ENCODE measurements at regions not wholly inside any gene's neighbourhood (a gene's known extent, or its start where the extent isn't known, plus 50 kb on each side); places are given as distances from the start of the nearest gene placed in this dataset.

DNA sequence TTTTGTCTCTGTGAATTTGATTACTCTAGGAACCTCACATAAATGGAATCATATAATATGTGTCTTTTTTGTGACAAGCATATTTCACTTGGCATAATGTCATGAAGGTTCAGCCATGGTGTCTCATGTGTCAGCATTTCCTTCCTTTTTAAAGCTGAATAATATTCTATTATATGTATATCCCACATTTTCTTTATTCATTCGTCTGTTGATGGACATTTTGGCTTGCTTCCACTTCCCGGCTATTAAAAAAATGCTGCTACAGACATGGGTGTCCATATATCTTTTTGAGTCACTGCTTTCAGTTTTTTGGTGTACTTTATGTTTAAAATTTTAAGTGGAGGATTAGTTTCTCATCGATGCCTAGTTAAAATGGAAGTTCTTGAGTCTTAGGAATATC lies 59.8 kb upstream of the C5orf63 start:
- no peaks in the 10 kb centered on the region for H3K9me3 ChIP-seq (replicated peaks)
- no peak overlapping the region for H3K27ac ChIP-seq (replicated peaks)
- H3K4me1 ChIP-seq: no peaks in the 10 kb centered on the region
- H3K36me3 ChIP-seq: no peaks in the 10 kb centered on the region
- intact Hi-C loops (cut with micrococcal nuclease): no loop called here
- H3K27me3 ChIP-seq (ENCODE audit: low read depth): peaks cover 3% of the 10 kb centered on the region
- no peak for DNase-seq
- TF ChIP-seq, protein P1, sequence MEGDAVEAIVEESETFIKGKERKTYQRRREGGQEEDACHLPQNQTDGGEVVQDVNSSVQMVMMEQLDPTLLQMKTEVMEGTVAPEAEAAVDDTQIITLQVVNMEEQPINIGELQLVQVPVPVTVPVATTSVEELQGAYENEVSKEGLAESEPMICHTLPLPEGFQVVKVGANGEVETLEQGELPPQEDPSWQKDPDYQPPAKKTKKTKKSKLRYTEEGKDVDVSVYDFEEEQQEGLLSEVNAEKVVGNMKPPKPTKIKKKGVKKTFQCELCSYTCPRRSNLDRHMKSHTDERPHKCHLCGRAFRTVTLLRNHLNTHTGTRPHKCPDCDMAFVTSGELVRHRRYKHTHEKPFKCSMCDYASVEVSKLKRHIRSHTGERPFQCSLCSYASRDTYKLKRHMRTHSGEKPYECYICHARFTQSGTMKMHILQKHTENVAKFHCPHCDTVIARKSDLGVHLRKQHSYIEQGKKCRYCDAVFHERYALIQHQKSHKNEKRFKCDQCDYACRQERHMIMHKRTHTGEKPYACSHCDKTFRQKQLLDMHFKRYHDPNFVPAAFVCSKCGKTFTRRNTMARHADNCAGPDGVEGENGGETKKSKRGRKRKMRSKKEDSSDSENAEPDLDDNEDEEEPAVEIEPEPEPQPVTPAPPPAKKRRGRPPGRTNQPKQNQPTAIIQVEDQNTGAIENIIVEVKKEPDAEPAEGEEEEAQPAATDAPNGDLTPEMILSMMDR (IDR thresholded peaks at IDR 0.05; ENCODE audit: borderline replicate concordance): no peak
- no peak overlapping the region for H3K4me3 ChIP-seq

DNA sequence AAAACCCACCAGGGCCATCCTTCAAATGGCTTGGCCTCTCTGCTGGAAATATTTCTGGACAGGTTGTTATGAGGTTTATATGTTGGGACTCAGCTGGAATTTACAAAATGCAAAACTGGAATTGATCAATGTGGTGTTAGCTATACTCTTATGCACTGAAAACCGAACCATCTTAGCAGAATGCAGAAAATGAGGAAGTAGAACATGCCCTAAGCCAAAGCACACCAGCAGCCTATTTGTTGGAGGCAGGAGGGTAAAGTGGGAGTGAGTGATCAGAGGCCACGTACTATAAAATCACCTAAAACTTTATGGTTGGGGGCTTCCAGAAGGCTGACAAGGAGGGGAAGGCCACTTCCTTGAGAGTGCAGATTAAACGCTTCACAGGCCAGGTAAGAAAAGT lies 63.6 kb upstream of the C5orf63 start:
- Histone ChIP-seq H3K9me3 (replicated peaks) (no peaks in the 10 kb centered on the region), H3K4me3 (no peak overlapping the region), H3K27me3 (ENCODE audit: low read depth) (no peaks in the 10 kb centered on the region), H3K27ac (replicated peaks) (no peak overlapping the region), H3K36me3 (no peaks in the 10 kb centered on the region), H3K4me1 (no peaks in the 10 kb centered on the region)
- intact Hi-C loops (cut with micrococcal nuclease): no loop called here
- TF ChIP-seq, protein P1 (IDR thresholded peaks at IDR 0.05; ENCODE audit: borderline replicate concordance): no peak
- no peak for DNase-seq

DNA sequence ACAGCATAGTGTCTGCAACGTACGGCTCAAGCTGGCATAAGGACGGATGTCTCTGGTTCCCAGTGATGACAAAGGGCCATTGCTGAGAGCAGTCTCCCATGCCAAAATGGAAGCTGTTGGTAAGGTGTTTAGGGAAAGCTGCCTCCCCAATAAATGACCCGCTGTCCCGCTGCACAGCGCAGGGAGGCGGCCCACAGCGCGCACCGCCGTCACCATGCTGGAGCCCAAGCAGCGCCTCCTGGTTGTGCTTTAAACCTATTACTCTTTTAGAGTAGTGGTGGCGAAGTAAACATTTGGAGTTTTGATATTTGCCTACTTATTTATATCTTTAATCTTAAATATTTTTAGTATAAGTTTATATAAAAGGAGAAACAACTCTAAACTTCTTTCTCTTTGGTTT lies 70.4 kb upstream of the C5orf63 start:
- H3K27ac ChIP-seq (replicated peaks): no peak overlapping the region
- H3K4me1 ChIP-seq: no peaks in the 10 kb centered on the region
- intact Hi-C loops (cut with micrococcal nuclease): no loop called here
- TF ChIP-seq, protein P1 (IDR thresholded peaks at IDR 0.05; ENCODE audit: borderline replicate concordance): no peak
- H3K27me3 ChIP-seq (ENCODE audit: low read depth): no peaks in the 10 kb centered on the region
- H3K36me3 ChIP-seq: no peaks in the 10 kb centered on the region
- H3K9me3 ChIP-seq (replicated peaks): peaks cover 5% of the 10 kb centered on the region
- H3K4me3 ChIP-seq: no peak overlapping the region
- DNase-seq: no peak

DNA sequence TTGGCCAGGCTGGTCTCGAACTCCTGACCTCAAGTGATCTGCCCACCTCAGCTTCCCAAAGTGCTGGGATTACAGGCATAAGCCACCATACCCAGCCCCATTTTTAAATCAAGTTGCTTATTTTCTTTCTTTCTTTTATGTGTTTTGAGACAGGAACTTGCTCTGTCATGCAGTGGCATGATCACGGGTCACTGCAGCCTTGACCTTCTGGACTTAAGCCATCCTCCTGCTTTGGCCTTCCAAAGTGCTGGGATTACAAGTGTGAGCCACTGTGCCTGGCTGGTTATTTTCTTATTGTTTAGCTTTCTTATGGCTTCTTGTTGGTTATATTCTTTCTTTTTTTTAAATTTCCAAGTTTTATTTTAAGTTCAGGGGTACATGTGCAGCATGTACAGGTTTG lies 79.7 kb upstream of the C5orf63 start:
- Histone ChIP-seq H3K4me3 (no peak overlapping the region), H3K9me3 (replicated peaks) (peaks cover 32% of the 10 kb centered on the region), H3K36me3 (no peaks in the 10 kb centered on the region), H3K27ac (replicated peaks) (no peak overlapping the region), H3K4me1 (no peaks in the 10 kb centered on the region), H3K27me3 (ENCODE audit: low read depth) (no peaks in the 10 kb centered on the region)
- no peak for DNase-seq
- intact Hi-C loops (cut with micrococcal nuclease): no loop called here
- TF ChIP-seq, protein P1 (IDR thresholded peaks at IDR 0.05; ENCODE audit: borderline replicate concordance): no peak

DNA sequence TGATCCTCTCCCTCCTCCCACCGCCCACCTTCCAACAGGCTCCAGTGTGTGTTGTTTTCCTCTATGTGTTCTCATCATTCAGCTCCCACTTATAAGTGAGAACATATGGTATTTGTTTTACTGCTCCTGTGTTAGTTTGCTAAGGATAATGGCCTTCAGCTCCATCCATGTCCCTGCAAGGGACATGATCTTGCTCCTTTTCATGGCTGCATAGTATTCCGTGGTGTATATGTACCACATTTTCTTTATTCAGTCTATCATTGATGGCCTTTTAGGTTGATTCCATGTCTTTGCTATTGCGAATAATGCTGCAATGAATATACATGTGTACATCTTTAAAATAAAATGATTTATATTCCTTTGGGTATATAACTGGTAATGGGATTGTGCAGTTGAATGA lies 80.2 kb upstream of the C5orf63 start:
- Histone ChIP-seq H3K4me1 (no peaks in the 10 kb centered on the region), H3K4me3 (no peak overlapping the region), H3K27ac (replicated peaks) (no peak overlapping the region), H3K9me3 (replicated peaks) (peaks cover 37% of the 10 kb centered on the region), H3K27me3 (ENCODE audit: low read depth) (no peaks in the 10 kb centered on the region), H3K36me3 (no peaks in the 10 kb centered on the region)
- no peak for DNase-seq
- intact Hi-C loops (cut with micrococcal nuclease): no loop called here
- TF ChIP-seq, protein P1 (IDR thresholded peaks at IDR 0.05; ENCODE audit: borderline replicate concordance): no peak

DNA sequence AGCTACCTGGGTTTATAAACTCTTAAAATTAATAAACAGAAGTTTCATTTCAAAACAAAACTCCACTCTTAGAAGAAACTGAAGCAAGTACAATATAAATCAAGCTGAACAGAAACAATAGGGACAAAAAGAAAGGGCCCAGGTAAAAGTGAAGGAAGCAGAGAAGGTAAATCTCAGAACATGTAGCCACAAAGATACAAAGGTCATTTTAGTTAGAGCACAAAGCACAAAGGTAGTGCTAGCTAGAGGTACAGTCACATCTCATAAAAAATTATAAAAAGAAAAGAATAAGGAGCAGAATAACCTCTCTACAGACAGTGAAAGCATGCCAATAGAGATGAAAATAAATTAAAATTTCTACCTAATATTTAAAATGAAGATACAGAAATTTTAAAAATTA lies 90.4 kb upstream of the C5orf63 start:
- Histone ChIP-seq H3K27me3 (ENCODE audit: low read depth) (peaks cover 3% of the 10 kb centered on the region), H3K4me1 (no peaks in the 10 kb centered on the region), H3K9me3 (replicated peaks) (peaks cover 7% of the 10 kb centered on the region), H3K27ac (replicated peaks) (no peak overlapping the region), H3K4me3 (no peak overlapping the region), H3K36me3 (no peaks in the 10 kb centered on the region)
- no peak for DNase-seq
- TF ChIP-seq, protein P1 (IDR thresholded peaks at IDR 0.05; ENCODE audit: borderline replicate concordance): no peak
- intact Hi-C loops (cut with micrococcal nuclease): no loop called here

Measured in left ventricle myocardium inferior (tissue), 1 donor.